HCT116 (cell line): ENCODE measurements at regions not wholly inside any gene's neighbourhood (a gene's known extent, or its start where the extent isn't known, plus 50 kb on each side); places are given as distances from the start of the nearest gene placed in this dataset.

Source experiments
- ATAC-seq: fragments of 200-7000 bp; cut with Tn5 transposase; 2 replicates; pipeline ENCODE4 v1.9.1; 2020; ENCODE audit warnings: mild to moderate bottlenecking, moderate library complexity
- BruUV-seq: library from RNA; stranded (reverse); fragments of 400-500 nt; replicated peaks from 2 replicates; lab custom pipeline; 2021; lab: Mats Ljungman, UMichigan
- CTCF ChIA-PET: fragments of 300-600 bp; sonication (Branson Sonifier 250); formaldehyde crosslinking; loops from one replicate; lab custom pipeline; 2021; ENCODE audit warnings: antibody characterized with exemption; lab: Charles Lee
- POLR2A ChIA-PET: fragments of 300-600, 350-600 bp; sonication (Branson Sonifier 250); formaldehyde crosslinking; loops from one replicate; lab custom pipeline; 2021; ENCODE audit warnings: antibody characterized with exemption; lab: Charles Lee
- RAD21 ChIA-PET, 2 experiments: fragments of 300-600 bp; sonication (Branson Sonifier 250); formaldehyde crosslinking; loops; one replicate each; lab custom pipeline; 2023; ENCODE audit warnings: low total read pairs in 2 of 2; ENCODE audit not compliant: uncharacterized antibody in 2 of 2, unreplicated experiment in 2 of 2, low non-redundant PET in 1 of 2; lab: Charles Lee
- DNase-seq: peaks from one replicate; pipeline ENCODE4 v3.0.0-alpha.2; 2010; ENCODE audit warnings: low read depth, low spot score
- H2AFZ ChIP-seq: fragments of 200-600 bp; shearing (Covaris generic), sonication (generic); 2 replicates; pipeline ENCODE4 v1.6.1; 2017; ENCODE audit warnings: low read depth, mixed run types, mixed read lengths, antibody characterized with exemption, low read length; ENCODE audit not compliant: poor library complexity, severe bottlenecking
- H3K27ac ChIP-seq: 2 replicates; pipeline ENCODE4 v1.5.1; 2012; ENCODE audit warnings: low read depth, low read length
- H3K27me3 ChIP-seq: fragments of 200-600 bp; sonication (generic); 2 replicates; pipeline ENCODE4 v1.6.1; 2016; ENCODE audit warnings: mixed run types, low read length, mixed read lengths; ENCODE audit not compliant: insufficient read depth
- H3K36me3 ChIP-seq, 2 experiments: fragments of 200-500 bp in 1 of 2; fragments of 200-600 bp in 1 of 2; sonication (Bioruptor generic) in 1 of 2; sonication (generic) in 1 of 2; 2 replicates each; pipeline versions ENCODE4 v1.5.1 to v1.6.1; 2014 to 2016; ENCODE audit warnings: low read length in 2 of 2, inconsistent platforms in 1 of 2, mixed read lengths in 1 of 2, mixed run types in 1 of 2; ENCODE audit not compliant: insufficient read depth in 2 of 2, control insufficient read depth in 1 of 2
- H3K4me1 ChIP-seq, 2 experiments: fragments of 200-600 bp in 1 of 2; sonication (generic) in 1 of 2; 2 replicates each; pipeline versions ENCODE4 v1.5.1 to v1.6.1; 2012 to 2017; ENCODE audit warnings: low read length in 2 of 2, inconsistent platforms in 1 of 2, mild to moderate bottlenecking in 1 of 2, mixed read lengths in 1 of 2, mixed run types in 1 of 2, moderate library complexity in 1 of 2; ENCODE audit not compliant: insufficient read depth in 2 of 2, control insufficient read depth in 1 of 2
- H3K4me2 ChIP-seq: fragments of 200-600 bp; sonication (generic); 2 replicates; pipeline ENCODE4 v1.6.1; 2017; ENCODE audit warnings: mixed run types, low read length, mixed read lengths
- H3K4me3 ChIP-seq, 2 experiments: fragments of 200-600 bp in 1 of 2; sonication (generic) in 1 of 2; replicated peaks in 1 of 2; 2 replicates each; pipeline ENCODE4 v1.5.1; 2011 to 2016; ENCODE audit warnings: low read length in 2 of 2, control low read depth in 1 of 2, low read depth in 1 of 2, mild to moderate bottlenecking in 1 of 2, mixed read lengths in 1 of 2, mixed run types in 1 of 2
- H3K79me2 ChIP-seq: fragments of 200-600 bp; sonication (generic); 2 replicates; pipeline ENCODE4 v1.6.1; 2017; ENCODE audit warnings: mild to moderate bottlenecking, mixed run types, low read length, moderate library complexity, mixed read lengths; ENCODE audit not compliant: insufficient read depth
- H3K9ac ChIP-seq: fragments of 200-600 bp; sonication (generic); 2 replicates; pipeline ENCODE4 v1.6.1; 2016; ENCODE audit warnings: low read length, mixed read lengths
- H3K9me2 ChIP-seq: fragments of 200-600 bp; sonication (generic), shearing (Covaris generic); 2 replicates; pipeline ENCODE4 v1.6.1; 2017; ENCODE audit warnings: mixed run types, mild to moderate bottlenecking, moderate library complexity; ENCODE audit not compliant: insufficient read depth
- H3K9me3 ChIP-seq, 2 experiments: fragments of 200-500 bp in 1 of 2; fragments of 200-600 bp in 1 of 2; sonication (Bioruptor generic) in 1 of 2; sonication (generic) in 1 of 2; 2 replicates each; pipeline ENCODE4 v1.6.1; 2014 to 2017; ENCODE audit warnings: low read length in 2 of 2, mixed read lengths in 2 of 2, inconsistent platforms in 1 of 2, low read depth in 1 of 2, mild to moderate bottlenecking in 1 of 2, mixed run types in 1 of 2, moderate library complexity in 1 of 2; ENCODE audit not compliant: control insufficient read depth in 1 of 2, insufficient read depth in 1 of 2
- H4K20me1 ChIP-seq: fragments of 200-600 bp; sonication (generic), shearing (Covaris generic); 2 replicates; pipeline ENCODE4 v1.6.1; 2017; ENCODE audit warnings: mixed run types, mild to moderate bottlenecking, moderate library complexity; ENCODE audit not compliant: insufficient read depth
- CBX3 ChIP-seq: IDR thresholded peaks from 2 replicates; pipeline ENCODE4 v1.6.1; 2012; ENCODE audit warnings: low read depth
- CEBPB ChIP-seq: IDR thresholded peaks from 2 replicates; pipeline ENCODE4 v1.6.1; 2012; ENCODE audit warnings: low read depth
- EGR1 ChIP-seq: IDR thresholded peaks from 2 replicates; pipeline ENCODE4 v1.6.1; 2012; ENCODE audit warnings: low read depth
- FOSL1 ChIP-seq: IDR thresholded peaks from 2 replicates; pipeline ENCODE4 v1.6.1; 2012; ENCODE audit warnings: low read depth
- JUND ChIP-seq: IDR thresholded peaks from 2 replicates; pipeline ENCODE4 v1.6.1; 2012
- POLR2A ChIP-seq: IDR thresholded peaks from 2 replicates; pipeline ENCODE4 v1.7.0; 2011; ENCODE audit warnings: borderline replicate concordance; ENCODE audit not compliant: insufficient read depth, insufficient read length; ENCODE audit errors: extremely low read depth
- RAD21 ChIP-seq: IDR thresholded peaks from 2 replicates; pipeline ENCODE4 v1.6.1; 2012; ENCODE audit warnings: low read depth, mild to moderate bottlenecking
- SP1 ChIP-seq: IDR thresholded peaks from 2 replicates; pipeline ENCODE4 v1.6.1; 2012; ENCODE audit warnings: low read depth
- SRF ChIP-seq: IDR thresholded peaks from 2 replicates; pipeline ENCODE4 v1.6.1; 2012; ENCODE audit warnings: low read depth
- intact Hi-C: fragments of 100-400 bp; cut with micrococcal nuclease; formaldehyde crosslinking; loops from 2 replicates; pipeline ENCODE4 v1.10.0; 2022
- TF ChIP-seq, protein P1 (sequence below): IDR thresholded peaks from 2 replicates; pipeline ENCODE4 v1.6.1; 2012
- TF ChIP-seq, protein P2 (sequence below), 3 experiments: fragments of 200-600 bp in 1 of 3; sonication (generic) in 1 of 3; IDR thresholded peaks in 2 of 3; conservative IDR thresholded peaks in 1 of 3; 2 replicates each; pipeline ENCODE4 v1.5.1; 2012 to 2017; ENCODE audit warnings: low read depth in 2 of 3, low read length in 2 of 3, antibody characterized with exemption in 1 of 3, borderline replicate concordance in 1 of 3, control low read depth in 1 of 3, mild to moderate bottlenecking in 1 of 3, mixed read lengths in 1 of 3, mixed run types in 1 of 3, moderate library complexity in 1 of 3; ENCODE audit not compliant: insufficient read depth in 1 of 3
- TF ChIP-seq, protein P3 (sequence below): IDR thresholded peaks from 2 replicates; pipeline ENCODE4 v1.6.1; 2012

DNA sequence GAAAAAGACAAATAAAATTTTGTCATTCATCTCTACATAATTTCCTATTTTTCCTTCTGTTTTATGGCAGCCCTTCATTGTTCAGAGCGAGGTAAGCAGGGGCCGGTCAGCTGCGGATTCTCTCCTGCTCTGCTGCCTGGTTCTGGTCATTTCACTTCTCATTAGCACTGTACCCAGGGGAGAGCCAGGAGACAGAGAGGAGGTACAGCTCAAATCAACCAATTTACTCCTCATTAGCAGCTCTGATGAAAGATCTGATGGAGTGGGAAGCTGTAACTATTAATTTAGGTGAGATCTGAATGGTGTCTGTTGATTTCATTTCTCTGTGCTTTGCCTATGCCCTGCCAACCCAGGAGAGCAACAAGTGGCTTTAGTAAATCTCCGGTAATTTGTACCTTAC, 241.5 kb upstream of the PFKP start:
- intact Hi-C loops: no loop called here
- Histone ChIP-seq H3K9ac (no peak overlapping the region), H3K27me3 (peaks cover 44% of the 10 kb centered on the region), H3K9me2 (no peaks in the 10 kb centered on the region), H3K4me2 (no peak overlapping the region), H3K27ac (no peak overlapping the region), H2AFZ (no peak overlapping the region), H3K79me2 (no peaks in the 10 kb centered on the region), H3K36me3 (no peaks in the 10 kb centered on the region), H3K9me3 (no peaks in the 10 kb centered on the region), H4K20me1 (no peaks in the 10 kb centered on the region), H3K4me3 (no peak overlapping the region), H3K4me1 (no peaks in the 10 kb centered on the region)
- ChIA-PET CTCF (no interaction called here), RAD21 (no interaction called here), POLR2A (no interaction called here)
- DNase-seq (no peak), ATAC-seq (no peak)
- no TSS peak for BruUV-seq
- no peak for TF ChIP-seq EGR1
- TF ChIP-seq SRF: no peak
- TF ChIP-seq JUND: no peak
- TF ChIP-seq CEBPB: no peak
- TF ChIP-seq POLR2A: no peak
- TF ChIP-seq SP1: no peak
- TF ChIP-seq, protein P1, sequence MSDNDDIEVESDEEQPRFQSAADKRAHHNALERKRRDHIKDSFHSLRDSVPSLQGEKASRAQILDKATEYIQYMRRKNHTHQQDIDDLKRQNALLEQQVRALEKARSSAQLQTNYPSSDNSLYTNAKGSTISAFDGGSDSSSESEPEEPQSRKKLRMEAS: no peak
- TF ChIP-seq, protein P2, sequence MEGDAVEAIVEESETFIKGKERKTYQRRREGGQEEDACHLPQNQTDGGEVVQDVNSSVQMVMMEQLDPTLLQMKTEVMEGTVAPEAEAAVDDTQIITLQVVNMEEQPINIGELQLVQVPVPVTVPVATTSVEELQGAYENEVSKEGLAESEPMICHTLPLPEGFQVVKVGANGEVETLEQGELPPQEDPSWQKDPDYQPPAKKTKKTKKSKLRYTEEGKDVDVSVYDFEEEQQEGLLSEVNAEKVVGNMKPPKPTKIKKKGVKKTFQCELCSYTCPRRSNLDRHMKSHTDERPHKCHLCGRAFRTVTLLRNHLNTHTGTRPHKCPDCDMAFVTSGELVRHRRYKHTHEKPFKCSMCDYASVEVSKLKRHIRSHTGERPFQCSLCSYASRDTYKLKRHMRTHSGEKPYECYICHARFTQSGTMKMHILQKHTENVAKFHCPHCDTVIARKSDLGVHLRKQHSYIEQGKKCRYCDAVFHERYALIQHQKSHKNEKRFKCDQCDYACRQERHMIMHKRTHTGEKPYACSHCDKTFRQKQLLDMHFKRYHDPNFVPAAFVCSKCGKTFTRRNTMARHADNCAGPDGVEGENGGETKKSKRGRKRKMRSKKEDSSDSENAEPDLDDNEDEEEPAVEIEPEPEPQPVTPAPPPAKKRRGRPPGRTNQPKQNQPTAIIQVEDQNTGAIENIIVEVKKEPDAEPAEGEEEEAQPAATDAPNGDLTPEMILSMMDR (IDR thresholded peaks at IDR 0.05 in 2 of 3, conservative IDR thresholded peaks at IDR 0.05 in 1 of 3; ENCODE audit: borderline replicate concordance in 1 of 3, insufficient read depth in 1 of 3, low read depth in 2 of 3, low read length in 2 of 3): no peak
- no peak for TF ChIP-seq FOSL1
- TF ChIP-seq RAD21: no peak
- TF ChIP-seq CBX3: no peak
- TF ChIP-seq, protein P3, sequence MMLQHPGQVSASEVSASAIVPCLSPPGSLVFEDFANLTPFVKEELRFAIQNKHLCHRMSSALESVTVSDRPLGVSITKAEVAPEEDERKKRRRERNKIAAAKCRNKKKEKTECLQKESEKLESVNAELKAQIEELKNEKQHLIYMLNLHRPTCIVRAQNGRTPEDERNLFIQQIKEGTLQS: no peak
